ENCODE measurements at regions not wholly inside any gene's neighbourhood (a gene's known extent, or its start where the extent isn't known, plus 50 kb on each side); places are given as distances from the start of the nearest gene placed in this dataset.
A peak's percentile ranks its signal among the peaks of the same experiment; 100 is the strongest.

- H3K4me1 Mint-ChIP-seq = peaks cover 41% of the 10 kb centered on the region
- Histone ChIP-seq H3K4me1 (ENCODE audit: insufficient read depth) (peaks cover 9% of the 10 kb centered on the region; the same call in 1 of the 2 replicates), H3K36me3 (ENCODE audit: insufficient read depth) (no peaks in the 10 kb centered on the region), H3K4me2 (no peak overlapping the region), H3F3A (replicated peaks; ENCODE audit: low read depth) (no peaks in the 10 kb centered on the region), H3K79me2 (replicated peaks; ENCODE audit: insufficient read depth) (peaks cover 38% of the 10 kb centered on the region), H3K9me2 (ENCODE audit: insufficient read depth) (peaks cover 3% of the 10 kb centered on the region; the same call in 1 of the 2 replicates), H3K4me3 (no peak overlapping the region), H3K27ac (ENCODE audit: low read depth) (no peak overlapping the region), H3K27me3 (ENCODE audit: insufficient read depth) (no peaks in the 10 kb centered on the region), H4K20me1 (replicated peaks; ENCODE audit: insufficient read depth) (no peaks in the 10 kb centered on the region), H2AFZ (no peak overlapping the region)
- no peaks in the 10 kb centered on the region for H3K9me3 Mint-ChIP-seq
- ATAC-seq (no peak), DNase-seq (ENCODE audit: low spot score) (no peak)
- TF ChIP-seq ZNF331 (CRISPR knock-in tag; IDR thresholded peaks at IDR 0.05; ENCODE audit: low read depth) = no peak
- no peak for TF ChIP-seq ZNF114 (CRISPR knock-in tag; IDR thresholded peaks at IDR 0.05)
- no peak for TF ChIP-seq ZNF462 (CRISPR knock-in tag; IDR thresholded peaks at IDR 0.05)
- H3K27me3 Mint-ChIP-seq (ENCODE audit: insufficient read depth, low read depth, poor library complexity) = peaks cover 2% of the 10 kb centered on the region
- no peak overlapping the region for H3K4me3 Mint-ChIP-seq
- 0 out of 2 replicates have a peak overlapping the region, but pooled peaks have one; percentile 5 for H3K27ac Mint-ChIP-seq
- H3K36me3 Mint-ChIP-seq (ENCODE audit: low read depth) = peaks cover 20% of the 10 kb centered on the region
Observed at GRCh38 chr14:71487449-71487848, 444.8 kb upstream of the RGS6 start.

- H3K27ac Mint-ChIP-seq = no peak overlapping the region
Observed at GRCh38 chr14:71487941-71488340, 444.3 kb upstream of the RGS6 start.

More at GRCh38 chr14:71487941-71488340, 444.3 kb upstream of the RGS6 start:
- H3K36me3 ChIP-seq (ENCODE audit: insufficient read depth) = no peaks in the 10 kb centered on the region
- TF ChIP-seq EZH2phosphoT487 (IDR thresholded peaks at IDR 0.05; ENCODE audit: unreplicated experiment) = no peak
- no peak for TF ChIP-seq CTCF (conservative IDR thresholded peaks at IDR 0.05; ENCODE audit: low read depth in 2 of 2)
- peaks cover 3% of the 10 kb centered on the region; the same call in 1 of the 2 replicates for H3K9me2 ChIP-seq (ENCODE audit: insufficient read depth)
- H3K27ac ChIP-seq (ENCODE audit: low read depth) = no peak overlapping the region
- H3K4me3 Mint-ChIP-seq = no peak overlapping the region
- no peak overlapping the region for H3K4me3 ChIP-seq
- H3K27me3 ChIP-seq (ENCODE audit: insufficient read depth) = no peaks in the 10 kb centered on the region
- H2AFZ ChIP-seq = no peak overlapping the region
- H4K20me1 ChIP-seq (replicated peaks; ENCODE audit: insufficient read depth) = no peaks in the 10 kb centered on the region
- peaks cover 41% of the 10 kb centered on the region for H3K79me2 ChIP-seq (replicated peaks; ENCODE audit: insufficient read depth)
- peaks cover 39% of the 10 kb centered on the region for H3K4me1 Mint-ChIP-seq
- H3F3A ChIP-seq (replicated peaks; ENCODE audit: low read depth) = no peaks in the 10 kb centered on the region
- H3K4me1 ChIP-seq (ENCODE audit: insufficient read depth) = peaks cover 9% of the 10 kb centered on the region; the same call in 1 of the 2 replicates
- H3K36me3 Mint-ChIP-seq (ENCODE audit: low read depth) = peaks cover 20% of the 10 kb centered on the region
- H3K4me2 ChIP-seq = no peak overlapping the region
- DNase-seq (ENCODE audit: low spot score) (no peak), ATAC-seq (no peak)
- peaks cover 4% of the 10 kb centered on the region for H3K27me3 Mint-ChIP-seq (ENCODE audit: insufficient read depth, low read depth, poor library complexity)
- H3K9me3 Mint-ChIP-seq = no peaks in the 10 kb centered on the region

All from GM23338 (cell line).